Stomach (tissue), 4 donors: ENCODE measurements at regions not wholly inside any gene's neighbourhood (a gene's known extent, or its start where the extent isn't known, plus 50 kb on each side); places are given as distances from the start of the nearest gene placed in this dataset.

Experiments
- CTCF ChIP-seq, 7 experiments: fragments of 450-650 bp in 4 of 7; fragments of 200-600 bp in 3 of 7; sonication (generic) in 3 of 7; IDR thresholded peaks; one replicate each; pipeline ENCODE4 v1.5.1; 2016 to 2019; ENCODE audit warnings: antibody characterized with exemption in 7 of 7, control low read depth in 2 of 7, mild to moderate bottlenecking in 1 of 7
- EP300 ChIP-seq: sonication (generic); formaldehyde crosslinking; IDR thresholded peaks from one replicate; pipeline ENCODE4 v1.6.1; 2017; ENCODE audit warnings: antibody characterized with exemption

DNA sequence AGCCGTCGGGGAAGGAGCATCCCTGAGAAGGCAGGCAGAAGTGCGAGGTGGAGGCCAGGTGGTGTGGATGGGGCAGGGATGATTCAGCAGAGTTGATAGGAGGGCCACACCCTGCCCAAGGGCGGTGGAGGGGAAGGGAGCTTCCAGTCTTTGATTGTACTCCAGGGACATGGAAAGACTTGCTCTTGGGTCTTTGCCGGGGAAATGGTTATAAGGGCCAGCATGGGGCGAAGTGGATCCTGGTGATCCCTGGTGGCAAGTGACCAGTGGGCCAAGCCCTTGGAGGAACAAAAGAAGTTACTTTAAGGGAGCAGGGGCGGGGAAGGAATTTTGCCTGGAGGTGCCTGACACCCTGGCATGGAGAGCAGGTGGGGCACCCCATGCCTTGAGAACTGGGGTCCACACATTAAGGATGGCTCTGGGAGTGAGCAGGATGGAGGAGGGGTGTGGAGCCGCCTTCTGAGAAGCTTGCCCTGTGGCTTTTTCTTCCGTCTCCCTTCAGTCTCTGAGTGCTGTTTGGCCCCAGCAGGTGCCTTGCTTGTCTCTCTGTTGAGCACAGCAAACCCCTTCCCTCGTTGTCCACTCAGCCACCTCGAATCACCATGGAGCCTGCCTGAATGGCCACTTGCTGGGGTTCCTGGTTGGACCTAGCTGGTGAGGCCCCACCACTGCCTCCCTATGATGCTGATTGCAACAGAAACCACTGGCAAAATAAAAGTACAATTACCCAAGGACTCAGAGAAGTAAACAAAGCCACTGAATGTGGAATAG is 83.9 kb downstream of the RAMP3 start:
- no peak for TF ChIP-seq CTCF (IDR thresholded peaks at IDR 0.05)
- TF ChIP-seq EP300 = no peak
